Activated CD8-positive, alpha-beta memory T cell treated with anti-CD3 and anti-CD28 coated beads for 48 hours (primary cell): ENCODE measurements at regions not wholly inside any gene's neighbourhood (a gene's known extent, or its start where the extent isn't known, plus 50 kb on each side); places are given as distances from the start of the nearest gene placed in this dataset.
A peak's percentile ranks its signal among the peaks of the same experiment; 100 is the strongest.

ENCODE experiments used
- DNase-seq, 3 experiments: peaks; one replicate each; pipeline ENCODE4 v3.0.0-alpha.2; 2020; ENCODE audit warnings: low read depth in 2 of 3, low spot score in 2 of 3

- no peak for DNase-seq
Observed at GRCh38 chr16:87076331-87076949, 240.8 kb downstream of the C16orf95 start.

GRCh38 chr16:87076950-87077749 is 240.0 kb downstream of the C16orf95 start:
- DNase-seq, result peak in 2 of 3 experiments; percentile 12 to 21

DNA sequence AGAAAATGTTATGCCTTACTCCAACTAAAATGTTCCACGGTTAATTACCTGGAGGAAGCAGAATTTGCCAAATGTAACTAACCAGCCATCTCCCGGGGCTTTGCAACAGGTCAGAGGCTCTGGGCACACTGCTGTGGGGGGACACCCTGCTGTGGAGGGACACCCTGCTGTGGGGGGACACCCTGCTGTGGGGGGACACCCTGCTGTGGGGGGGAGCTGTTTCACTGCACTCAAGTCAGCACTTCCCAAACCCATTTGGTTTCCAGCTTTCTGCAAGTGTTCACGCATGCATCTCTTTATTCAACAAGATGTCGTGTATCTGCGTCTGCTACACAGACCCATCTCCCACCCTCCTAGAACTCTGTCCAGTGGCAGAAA is 239.5 kb downstream of the C16orf95 start:
- DNase-seq, result no peak

DNA sequence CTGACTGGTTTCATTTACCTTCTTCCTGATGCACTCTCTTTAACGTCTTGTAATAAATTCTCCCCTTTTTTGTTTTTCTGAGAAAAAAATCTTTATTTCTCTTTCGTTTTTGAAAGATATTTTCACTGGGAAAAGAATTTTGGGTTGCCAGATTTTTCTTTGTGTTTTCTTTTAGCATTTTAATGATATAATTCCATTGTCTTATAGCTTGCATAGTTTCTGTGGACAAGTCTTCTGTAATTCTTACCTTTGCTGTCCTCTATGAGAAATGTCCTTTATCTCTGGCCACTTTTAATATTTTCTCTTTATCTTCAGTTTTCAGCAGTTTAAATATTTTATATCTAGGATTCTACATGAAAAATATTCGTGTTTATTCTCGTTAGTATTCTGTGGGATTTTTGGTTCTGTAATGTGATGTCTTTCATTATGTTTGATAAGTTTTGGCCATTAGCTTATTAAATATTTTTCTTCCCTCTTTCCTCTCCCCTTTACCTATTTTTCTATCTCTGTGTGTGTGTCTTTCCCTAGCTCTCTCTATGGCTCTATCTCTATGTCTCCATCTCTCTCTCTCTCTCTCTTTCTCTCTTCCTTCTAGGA is 236.5 kb downstream of the C16orf95 start:
- DNase-seq, result no peak

DNA sequence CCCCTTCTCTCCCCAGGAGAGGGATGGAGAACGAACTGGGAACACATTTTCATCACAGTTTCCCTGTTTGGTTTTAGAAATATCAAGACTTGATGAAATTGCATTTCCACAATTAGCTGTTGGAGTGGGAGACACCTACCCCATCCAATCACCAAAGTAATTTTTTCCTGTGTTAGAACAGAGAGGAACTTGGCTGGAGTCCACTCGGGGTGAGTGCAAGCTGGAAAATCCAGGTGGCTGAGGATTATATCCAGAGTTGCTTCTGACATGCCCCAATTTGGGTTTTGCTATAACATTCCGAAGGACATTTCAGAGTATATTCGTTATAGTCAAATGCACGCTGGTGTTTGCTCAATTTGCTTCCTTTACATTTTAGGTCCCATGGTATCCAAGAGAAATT is 231.8 kb downstream of the C16orf95 start:
- DNase-seq, result no peak

DNA sequence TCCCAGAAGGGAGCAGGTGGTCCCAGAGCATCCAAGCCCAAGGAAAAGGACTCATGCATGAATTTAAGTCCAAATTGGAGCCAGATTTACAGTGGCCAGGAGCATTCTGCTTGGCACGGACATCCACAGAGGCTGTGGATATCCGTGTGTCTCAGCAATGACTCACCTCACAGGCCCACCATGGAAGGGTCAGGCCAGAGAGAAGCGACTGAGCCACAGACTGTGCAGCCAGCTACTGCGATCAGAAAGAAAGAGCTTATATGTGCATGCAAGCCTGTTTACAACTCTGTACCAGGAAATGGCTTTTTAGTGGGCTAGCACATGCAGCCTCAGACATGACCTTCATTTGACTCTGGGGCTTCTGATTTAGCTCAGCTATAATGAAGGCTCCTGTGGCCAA is 231.0 kb downstream of the C16orf95 start:
- DNase-seq, result no peak

DNA sequence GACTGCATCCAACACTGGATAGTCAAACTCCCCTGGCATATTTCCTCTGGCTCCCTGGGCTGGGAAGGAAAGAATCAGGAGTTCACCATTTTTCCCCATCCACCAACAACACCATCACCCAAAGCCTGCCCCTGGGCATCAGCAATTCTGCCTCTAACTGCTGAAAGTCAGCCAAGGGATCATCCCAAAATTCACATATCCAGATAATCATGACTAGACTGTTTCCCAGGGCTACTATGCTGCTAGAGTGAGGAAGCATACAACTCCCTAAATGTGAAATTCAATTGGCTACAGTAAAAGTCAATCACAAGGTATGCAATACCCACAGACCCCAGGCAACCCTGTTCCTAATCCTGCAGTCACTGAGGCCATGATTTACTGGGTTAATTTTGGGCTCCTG is 230.6 kb downstream of the C16orf95 start:
- no peak for DNase-seq

DNA sequence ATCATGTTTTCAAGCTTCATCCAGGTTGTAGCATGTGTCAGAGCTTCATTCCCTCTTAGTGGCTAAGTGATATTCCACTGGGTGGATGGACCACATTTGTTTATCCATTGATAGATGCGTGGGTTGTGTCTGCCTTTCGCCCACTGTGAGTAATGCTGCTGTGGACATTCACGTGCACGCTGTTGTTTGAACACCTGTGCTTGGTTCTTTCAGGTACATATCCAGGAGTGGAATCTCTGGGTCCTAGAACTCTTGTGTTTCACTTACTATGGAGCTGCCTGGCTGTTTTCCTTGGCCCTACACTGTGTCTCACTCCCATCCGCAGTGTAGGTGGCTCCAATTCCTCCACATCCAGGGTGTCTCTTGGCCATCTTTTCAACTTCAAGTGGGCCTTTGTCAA is 224.2 kb downstream of the C16orf95 start:
- no peak for DNase-seq

- no peak for DNase-seq
Observed at GRCh38 chr16:87093804-87094555, 223.2 kb downstream of the C16orf95 start.

DNA sequence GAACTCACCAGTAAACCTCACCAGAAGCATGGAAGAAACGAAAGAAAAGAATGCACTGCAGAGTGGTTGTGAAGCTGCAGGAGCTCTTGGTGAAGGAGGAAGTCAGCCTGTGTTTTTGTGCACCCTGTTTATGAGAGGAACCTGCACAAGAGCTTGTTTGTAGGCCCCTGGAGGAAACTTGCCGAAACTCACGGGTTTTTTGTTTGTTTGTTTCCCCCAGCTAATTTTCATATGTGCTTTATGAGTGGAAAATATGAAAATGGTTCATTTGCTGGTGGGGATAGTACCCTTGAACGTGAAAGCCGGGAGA is 222.7 kb downstream of the C16orf95 start:
- DNase-seq, result no peak

- no peak for DNase-seq
Observed at GRCh38 chr16:87095271-87095670, 221.9 kb downstream of the C16orf95 start.

DNA sequence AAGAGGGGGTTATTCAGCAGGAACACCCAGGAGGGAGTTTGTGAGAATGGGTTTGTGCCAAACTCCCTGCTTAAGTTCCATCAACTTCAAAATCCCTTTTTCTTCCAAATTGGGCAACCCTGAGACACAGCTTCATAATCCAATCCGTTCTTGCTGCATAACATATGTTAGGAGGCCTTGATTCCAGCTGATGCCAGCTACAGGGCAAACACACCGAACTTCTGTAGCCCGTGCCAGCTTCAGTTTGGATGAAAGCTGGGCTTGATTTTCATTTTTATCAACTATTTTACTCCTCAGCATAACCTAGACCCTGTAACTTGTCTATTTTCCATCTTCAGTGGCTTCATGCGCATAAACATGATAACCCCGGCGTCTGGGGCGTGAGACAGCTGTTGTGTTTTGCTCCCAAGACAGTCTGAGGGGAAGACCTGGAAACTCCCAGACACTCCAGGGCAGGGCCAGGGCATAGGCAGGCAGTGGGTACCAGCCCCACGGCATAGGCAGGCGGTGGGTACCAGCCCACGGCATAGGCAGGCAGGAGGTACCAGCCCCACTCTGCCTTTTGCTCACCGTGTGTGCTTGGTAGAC is 220.4 kb downstream of the C16orf95 start:
- no peak for DNase-seq

DNA sequence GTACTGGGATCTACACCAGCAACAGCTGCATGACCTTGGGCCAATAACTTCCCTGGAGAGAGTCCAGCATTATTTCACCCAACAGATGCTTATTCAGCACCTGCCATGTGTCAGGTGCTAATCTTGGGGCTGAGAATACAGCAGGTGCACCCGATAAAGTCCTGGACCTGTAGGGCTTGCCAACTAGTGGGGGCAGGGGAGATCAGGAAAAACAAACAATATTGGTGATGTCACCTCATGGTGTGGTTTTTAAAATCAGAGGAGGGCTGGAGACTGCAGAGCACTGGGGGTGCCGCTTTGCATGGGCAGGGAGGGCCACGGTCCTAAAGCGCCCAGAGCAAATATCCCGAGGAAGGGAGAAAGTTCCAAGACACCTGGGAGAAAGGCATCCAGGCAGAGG is 218.8 kb downstream of the C16orf95 start:
- no peak for DNase-seq

- DNase-seq, result no peak
Observed at GRCh38 chr16:87098976-87099720, 218.0 kb downstream of the C16orf95 start.

GRCh38 chr16:87100306-87101058 is 216.7 kb downstream of the C16orf95 start:
- no peak for DNase-seq

DNA sequence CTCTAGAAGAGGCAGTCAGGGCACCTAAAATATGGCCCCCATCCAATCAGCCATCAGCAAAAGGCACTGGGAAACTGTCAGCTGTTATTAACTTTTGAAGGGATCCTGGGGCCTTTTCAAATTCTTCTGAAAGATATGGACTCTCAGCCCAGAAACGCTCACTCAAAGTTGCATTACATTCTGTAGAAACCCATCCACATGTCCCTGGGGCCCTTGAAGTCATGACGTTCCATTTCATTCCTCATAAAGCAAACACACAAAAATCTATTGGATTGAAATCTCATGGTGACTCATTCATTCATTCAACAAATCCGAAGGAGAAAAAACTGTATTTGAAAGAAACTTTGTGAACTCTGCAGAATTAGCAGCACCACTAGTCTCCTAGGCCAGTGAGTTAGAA is 215.3 kb downstream of the C16orf95 start:
- no peak for DNase-seq

- DNase-seq, result no peak
Observed at GRCh38 chr16:87107201-87107600, 210.0 kb downstream of the C16orf95 start.

DNA sequence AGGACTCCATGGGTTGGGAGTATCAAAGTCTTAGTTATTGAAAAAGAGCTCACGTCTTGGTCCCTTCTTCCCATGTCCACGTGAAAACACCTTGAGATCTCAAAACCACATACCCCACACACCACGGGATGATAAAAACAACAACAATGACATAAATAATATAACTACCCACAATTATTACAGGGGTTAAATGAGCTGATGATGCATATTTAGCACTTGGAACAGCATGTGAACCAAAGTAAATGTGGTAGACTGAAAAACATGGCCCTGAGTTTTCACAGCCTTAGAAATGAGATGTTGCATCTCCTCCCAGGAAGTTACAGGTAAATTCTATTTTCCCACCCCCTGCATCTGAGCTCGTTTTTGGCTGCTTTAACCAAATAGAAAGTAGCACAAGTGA is 208.9 kb downstream of the C16orf95 start:
- DNase-seq, result no peak

DNA sequence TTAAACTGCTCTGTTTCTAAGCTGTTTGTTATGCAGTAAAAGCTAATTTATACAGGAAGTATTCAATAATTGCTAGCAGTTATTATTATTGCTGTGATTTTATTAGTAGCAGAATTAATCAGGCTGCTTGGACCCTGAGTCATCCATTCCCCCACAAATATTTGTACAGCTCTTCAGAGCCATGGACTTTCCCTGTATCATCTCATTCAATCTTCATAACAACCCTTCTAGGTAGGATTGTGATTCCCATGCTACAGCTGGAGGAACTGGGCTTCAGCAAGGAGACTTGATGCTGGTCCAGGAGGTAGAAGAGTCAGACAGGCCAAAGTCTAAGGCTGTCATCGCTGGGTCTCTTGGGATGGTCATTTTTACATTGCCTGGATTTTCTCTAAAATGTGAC is 208.3 kb downstream of the C16orf95 start:
- no peak for DNase-seq

- DNase-seq, result no peak
Observed at GRCh38 chr16:87114832-87115231, 202.4 kb downstream of the C16orf95 start.
